ENCODE measurements at regions not wholly inside any gene's neighbourhood (a gene's known extent, or its start where the extent isn't known, plus 50 kb on each side); places are given as distances from the start of the nearest gene placed in this dataset.

- TF ChIP-seq CTCF (IDR thresholded peaks at IDR 0.05; ENCODE audit: borderline replicate concordance, insufficient read depth, low read depth, low read length), result no peak
- no peak overlapping the region for H3K4me3 ChIP-seq (ENCODE audit: low read depth, low read length)
These were observed 489.2 kb upstream of the LRRN3 start for GRCh38 chr7:110601710-110602109.

GRCh38 chr7:110604206-110604605 lies 486.7 kb upstream of the LRRN3 start:
- TF ChIP-seq CTCF (IDR thresholded peaks at IDR 0.05; ENCODE audit: borderline replicate concordance, insufficient read depth, low read depth, low read length), result no peak

DNA sequence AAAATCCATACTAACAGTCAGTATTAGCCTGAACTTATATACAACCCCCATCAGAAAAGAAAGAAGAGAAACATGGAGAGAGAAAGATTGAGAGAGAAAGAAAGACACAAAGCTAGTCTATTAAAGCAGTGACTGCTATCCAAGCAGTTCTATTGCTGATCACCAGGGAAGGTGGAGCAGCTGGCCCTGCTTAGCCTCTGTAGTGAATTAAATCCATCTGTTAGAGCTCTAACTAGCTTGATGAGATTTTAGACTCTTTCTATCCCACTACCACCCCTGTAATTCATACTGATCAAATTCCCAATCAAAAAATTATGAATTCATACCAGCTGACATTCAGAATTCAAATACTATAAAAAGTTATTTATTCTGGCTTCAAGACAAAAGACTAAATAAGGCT lies 486.0 kb upstream of the LRRN3 start:
- no peak overlapping the region for H3K4me3 ChIP-seq (ENCODE audit: low read depth, low read length)
- TF ChIP-seq CTCF (IDR thresholded peaks at IDR 0.05; ENCODE audit: borderline replicate concordance, insufficient read depth, low read depth, low read length), result no peak

More at GRCh38 chr7:110604206-110604605, 486.7 kb upstream of the LRRN3 start:
- H3K4me3 ChIP-seq (ENCODE audit: low read depth, low read length), result no peak overlapping the region

GRCh38 chr7:110607050-110607857 lies 483.7 kb upstream of the LRRN3 start:
- TF ChIP-seq CTCF (IDR thresholded peaks at IDR 0.05; ENCODE audit: borderline replicate concordance, insufficient read depth, low read depth, low read length), result no peak
- no peak overlapping the region for H3K4me3 ChIP-seq (ENCODE audit: low read depth, low read length)

DNA sequence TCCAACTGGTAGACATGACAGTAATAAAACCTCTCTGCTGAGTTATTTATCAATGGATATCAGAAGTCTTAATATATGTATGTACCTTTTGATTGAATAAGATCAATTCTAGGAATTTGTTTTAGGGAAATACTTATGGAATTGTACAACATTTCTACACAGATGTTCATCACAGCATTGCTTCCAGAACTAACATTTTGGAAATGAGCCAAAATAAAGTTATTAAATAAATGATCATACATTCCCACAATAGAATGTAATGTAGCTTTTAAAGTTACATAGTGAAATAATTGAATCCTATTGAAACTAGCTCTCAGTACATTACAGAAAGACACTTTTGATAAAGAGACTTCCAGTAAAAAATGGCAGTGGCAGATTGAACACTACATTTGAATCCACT lies 481.6 kb upstream of the LRRN3 start:
- no peak overlapping the region for H3K4me3 ChIP-seq (ENCODE audit: low read depth, low read length)
- TF ChIP-seq CTCF (IDR thresholded peaks at IDR 0.05; ENCODE audit: borderline replicate concordance, insufficient read depth, low read depth, low read length), result no peak

- TF ChIP-seq CTCF (IDR thresholded peaks at IDR 0.05; ENCODE audit: borderline replicate concordance, insufficient read depth, low read depth, low read length), result no peak
- no peak overlapping the region for H3K4me3 ChIP-seq (ENCODE audit: low read depth, low read length)
These were observed 478.2 kb upstream of the LRRN3 start for GRCh38 chr7:110612680-110613079.

All from GM12875 (cell line).